VCaP (cell line): ENCODE measurements at regions not wholly inside any gene's neighbourhood (a gene's known extent, or its start where the extent isn't known, plus 50 kb on each side); places are given as distances from the start of the nearest gene placed in this dataset.

Experiments
- H3K27ac ChIP-seq: fragments of 450-650 bp; 2 replicates; pipeline ENCODE4 v1.5.1; 2017
- TF ChIP-seq, protein P1 (sequence below): fragments of 450-650 bp; conservative IDR thresholded peaks from 2 replicates; pipeline ENCODE4 v1.5.1; 2017; ENCODE audit warnings: mild to moderate bottlenecking, moderate library complexity

DNA sequence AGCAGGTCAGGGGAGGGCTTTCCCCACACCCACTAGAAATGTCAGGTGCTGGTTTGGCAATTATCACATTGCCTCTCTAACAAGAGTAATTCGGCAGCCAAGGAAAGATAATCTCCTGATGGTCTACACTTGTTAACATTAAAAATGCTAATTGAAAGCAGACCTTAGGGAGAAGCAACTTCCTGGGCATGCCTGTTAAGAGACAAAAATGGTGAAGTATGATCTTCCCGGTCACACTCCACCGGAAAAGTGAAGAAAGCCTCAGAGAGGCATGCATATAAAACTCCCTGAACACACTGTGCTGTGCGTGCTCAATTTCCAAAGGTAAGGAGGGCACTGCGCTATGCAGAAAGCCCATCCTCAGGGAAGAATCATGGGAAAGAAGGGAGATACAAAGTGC, 244.3 kb downstream of the FAM170A start:
- TF ChIP-seq, protein P1, sequence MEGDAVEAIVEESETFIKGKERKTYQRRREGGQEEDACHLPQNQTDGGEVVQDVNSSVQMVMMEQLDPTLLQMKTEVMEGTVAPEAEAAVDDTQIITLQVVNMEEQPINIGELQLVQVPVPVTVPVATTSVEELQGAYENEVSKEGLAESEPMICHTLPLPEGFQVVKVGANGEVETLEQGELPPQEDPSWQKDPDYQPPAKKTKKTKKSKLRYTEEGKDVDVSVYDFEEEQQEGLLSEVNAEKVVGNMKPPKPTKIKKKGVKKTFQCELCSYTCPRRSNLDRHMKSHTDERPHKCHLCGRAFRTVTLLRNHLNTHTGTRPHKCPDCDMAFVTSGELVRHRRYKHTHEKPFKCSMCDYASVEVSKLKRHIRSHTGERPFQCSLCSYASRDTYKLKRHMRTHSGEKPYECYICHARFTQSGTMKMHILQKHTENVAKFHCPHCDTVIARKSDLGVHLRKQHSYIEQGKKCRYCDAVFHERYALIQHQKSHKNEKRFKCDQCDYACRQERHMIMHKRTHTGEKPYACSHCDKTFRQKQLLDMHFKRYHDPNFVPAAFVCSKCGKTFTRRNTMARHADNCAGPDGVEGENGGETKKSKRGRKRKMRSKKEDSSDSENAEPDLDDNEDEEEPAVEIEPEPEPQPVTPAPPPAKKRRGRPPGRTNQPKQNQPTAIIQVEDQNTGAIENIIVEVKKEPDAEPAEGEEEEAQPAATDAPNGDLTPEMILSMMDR = no peak
- no peak overlapping the region for H3K27ac ChIP-seq

DNA sequence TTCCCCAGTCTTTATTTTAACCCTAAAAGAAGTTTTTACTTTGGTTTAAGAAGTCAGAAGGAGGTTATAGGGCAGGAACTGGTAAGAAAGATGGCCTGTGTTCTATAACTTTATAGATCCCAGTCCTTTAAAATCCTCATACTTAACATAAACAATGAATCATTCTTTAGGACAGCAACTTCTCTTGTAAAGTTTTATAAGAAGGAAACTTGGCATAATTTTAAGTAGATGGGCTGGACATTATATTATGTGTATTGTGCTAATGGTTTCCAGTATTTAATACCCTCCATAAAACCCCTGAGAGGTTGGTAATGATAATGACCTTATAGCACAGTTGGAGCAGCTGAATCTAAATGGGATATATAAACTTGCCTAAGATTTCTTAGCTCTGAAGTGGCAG, 247.2 kb downstream of the FAM170A start:
- TF ChIP-seq, protein P1 = no peak
- peak overlapping the region; percentile 71 for H3K27ac ChIP-seq

DNA sequence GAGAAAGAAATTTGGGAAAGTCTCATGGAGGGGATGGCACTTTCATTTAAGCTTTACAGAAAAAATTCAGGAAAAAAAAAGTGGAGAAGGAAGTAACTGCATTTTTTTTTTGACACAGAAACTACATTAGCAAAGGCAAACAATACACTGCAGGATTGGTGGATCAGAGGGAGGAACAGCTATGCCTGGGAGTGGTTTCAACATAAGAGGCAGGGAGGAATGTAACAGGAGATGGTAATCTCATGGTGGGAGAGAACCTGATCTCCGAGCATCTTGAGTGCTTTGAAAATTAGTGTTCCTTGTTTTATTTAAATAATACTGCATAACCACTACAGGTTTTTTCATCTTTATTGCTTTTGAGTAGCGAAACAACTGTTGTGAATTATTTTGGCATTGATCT, 249.4 kb downstream of the FAM170A start:
- TF ChIP-seq, protein P1 = no peak

DNA sequence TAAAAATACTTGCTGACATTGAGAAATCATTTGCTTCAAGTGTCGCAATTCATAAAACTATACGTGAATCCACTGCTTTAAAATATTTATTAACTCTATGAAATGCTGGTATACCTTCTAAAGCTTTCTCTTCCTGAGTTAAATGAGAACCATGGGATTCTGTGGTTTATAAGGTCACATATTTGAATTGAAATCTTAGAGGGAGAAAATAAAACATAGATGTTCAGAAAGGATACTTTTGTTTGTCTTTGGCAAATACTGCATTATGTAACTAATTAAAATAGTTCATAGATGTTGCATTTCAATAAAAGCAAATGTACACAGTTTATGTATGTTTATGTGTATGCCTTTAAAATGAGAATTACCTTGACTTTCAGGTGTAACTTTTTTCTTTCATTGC, 250.1 kb downstream of the FAM170A start:
- TF ChIP-seq, protein P1 = no peak

More for the DNA sequence above, 249.4 kb downstream of the FAM170A start:
- peak overlapping the region; percentile 54 for H3K27ac ChIP-seq

DNA sequence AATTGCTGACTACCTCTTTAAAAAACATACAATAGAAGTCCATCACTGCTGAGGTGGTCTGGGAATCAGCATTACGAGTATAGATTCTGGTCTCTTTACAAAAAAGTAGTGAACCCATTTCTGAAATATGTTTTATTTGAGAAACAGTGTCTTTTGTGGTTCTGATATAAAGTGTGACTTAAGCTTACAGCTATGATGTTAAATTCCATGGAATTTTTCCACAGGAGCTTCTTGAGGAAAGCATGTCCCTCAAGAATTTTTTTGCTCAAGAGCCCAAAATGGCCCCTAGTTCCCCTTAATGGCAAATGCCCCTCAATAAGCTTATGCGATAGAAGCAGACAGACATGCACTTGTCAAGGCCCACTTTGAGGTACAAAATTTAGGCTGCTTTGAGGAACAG, 265.7 kb downstream of the FAM170A start:
- no peak overlapping the region for H3K27ac ChIP-seq
- TF ChIP-seq, protein P1 = no peak

More for the DNA sequence above, 250.1 kb downstream of the FAM170A start:
- peak overlapping the region; percentile 54 for H3K27ac ChIP-seq

DNA sequence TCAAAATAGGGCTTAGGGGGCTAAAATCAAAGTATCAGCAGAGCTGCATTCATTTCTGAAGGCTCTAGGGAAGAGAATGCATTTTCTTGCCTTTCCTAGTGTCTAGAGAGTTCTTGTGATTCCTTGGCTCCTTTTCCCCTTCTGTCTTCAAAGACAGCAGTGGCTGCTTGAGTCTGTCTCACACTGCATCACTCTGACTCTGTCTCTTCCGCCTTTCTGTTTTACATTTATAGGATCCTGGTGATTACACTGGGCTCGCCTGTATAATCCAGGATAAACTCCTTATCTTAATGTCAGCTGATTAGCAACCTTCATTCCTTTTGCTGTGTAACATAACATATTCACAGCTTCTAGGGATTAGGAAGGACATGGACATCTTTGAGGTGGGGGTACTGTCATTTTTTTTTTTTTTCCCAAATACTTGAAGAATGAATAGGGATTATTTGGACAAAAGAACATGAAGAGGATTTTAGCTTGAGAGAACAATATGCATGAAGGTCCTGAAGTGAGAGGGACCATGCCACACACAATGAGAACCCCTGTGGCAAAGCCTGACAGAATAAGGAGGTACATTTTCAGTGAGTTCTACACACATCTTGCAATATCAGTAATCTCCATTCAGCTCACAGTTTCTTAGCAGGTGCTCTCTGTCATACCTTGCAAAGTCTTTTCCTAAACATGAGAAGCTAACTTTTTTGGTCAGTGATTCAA, 267.6 kb downstream of the FAM170A start:
- TF ChIP-seq, protein P1 = no peak

DNA sequence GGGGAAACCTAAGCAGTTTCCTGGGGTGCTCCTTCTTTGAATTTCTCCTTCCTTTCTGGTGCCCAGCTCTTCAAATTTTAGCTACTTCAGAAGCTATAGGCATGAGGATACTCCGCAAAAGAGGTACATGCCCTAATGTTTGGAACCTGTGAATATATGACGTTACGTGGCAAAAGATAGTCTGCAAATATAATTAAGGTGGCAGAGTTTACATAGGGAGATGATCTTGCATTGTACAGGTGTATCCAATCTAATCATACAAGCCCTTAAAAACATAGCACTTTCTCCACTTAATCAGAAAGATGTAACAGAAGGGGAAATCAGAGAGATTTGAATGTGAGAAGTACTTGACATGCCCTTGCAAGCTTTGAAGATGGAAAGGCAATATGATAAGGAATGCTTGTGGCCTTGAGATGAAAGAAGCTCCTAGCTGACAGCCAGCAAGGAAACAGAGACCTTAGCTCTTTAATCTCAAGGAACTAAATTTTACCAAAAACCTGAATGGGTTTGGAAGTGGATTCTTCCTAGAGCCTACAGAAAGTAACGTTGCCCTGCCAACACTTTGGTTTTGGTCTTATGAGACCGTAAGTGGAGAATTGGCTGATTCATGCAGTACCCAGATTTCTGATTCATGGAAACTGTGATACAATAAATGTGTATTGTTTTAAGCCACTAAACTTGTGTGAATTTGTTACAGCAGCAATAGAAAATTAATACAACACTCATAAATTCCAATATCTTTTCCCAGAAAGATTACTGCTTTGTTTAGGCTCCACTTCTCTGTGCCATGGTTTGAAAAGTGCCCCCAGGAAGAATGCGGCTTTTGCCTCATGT, 268.4 kb downstream of the FAM170A start:
- TF ChIP-seq, protein P1 = no peak
- H3K27ac ChIP-seq = no peak overlapping the region

More for the DNA sequence above, 267.6 kb downstream of the FAM170A start:
- H3K27ac ChIP-seq = no peak overlapping the region
